ENCODE measurements at regions not wholly inside any gene's neighbourhood (a gene's known extent, or its start where the extent isn't known, plus 50 kb on each side); places are given as distances from the start of the nearest gene placed in this dataset.

GRCh38 chr13:54356209-54356608 is 1327.6 kb downstream of the OLFM4 start:
- TF ChIP-seq PKNOX1 (IDR thresholded peaks at IDR 0.05) (no peak), HDGF (IDR thresholded peaks at IDR 0.05; ENCODE audit: borderline replicate concordance) (no peak), FOXM1 (IDR thresholded peaks at IDR 0.05; ENCODE audit: borderline replicate concordance) (no peak), TARDBP (IDR thresholded peaks at IDR 0.05) (no peak), CTBP1 (IDR thresholded peaks at IDR 0.05; ENCODE audit: borderline replicate concordance) (no peak), SP1 (IDR thresholded peaks at IDR 0.05) (no peak)
